Cardiac fibroblast (primary cell): ENCODE measurements at regions not wholly inside any gene's neighbourhood (a gene's known extent, or its start where the extent isn't known, plus 50 kb on each side); places are given as distances from the start of the nearest gene placed in this dataset.

Experiments
- DNase-seq, 2 donors: peaks; one replicate each; pipeline versions ENCODE4 v3.0.0 to v3.0.0-alpha.2; 2010; ENCODE audit warnings: low read depth in 2 of 2
- H3K4me3 ChIP-seq, 2 donors: replicated peaks in 1 of 2; 1 replicate in 1 of 2; 2 replicates in 1 of 2; pipeline ENCODE4 v1.5.1; 2011; ENCODE audit warnings: low read depth in 2 of 2, low read length in 2 of 2, mild to moderate bottlenecking in 2 of 2, moderate library complexity in 1 of 2
- TF ChIP-seq, protein P1 (sequence below): IDR thresholded peaks from one replicate; pipeline ENCODE4 v1.5.1; 2011; ENCODE audit warnings: low read depth, mild to moderate bottlenecking, low read length, inconsistent platforms

DNA sequence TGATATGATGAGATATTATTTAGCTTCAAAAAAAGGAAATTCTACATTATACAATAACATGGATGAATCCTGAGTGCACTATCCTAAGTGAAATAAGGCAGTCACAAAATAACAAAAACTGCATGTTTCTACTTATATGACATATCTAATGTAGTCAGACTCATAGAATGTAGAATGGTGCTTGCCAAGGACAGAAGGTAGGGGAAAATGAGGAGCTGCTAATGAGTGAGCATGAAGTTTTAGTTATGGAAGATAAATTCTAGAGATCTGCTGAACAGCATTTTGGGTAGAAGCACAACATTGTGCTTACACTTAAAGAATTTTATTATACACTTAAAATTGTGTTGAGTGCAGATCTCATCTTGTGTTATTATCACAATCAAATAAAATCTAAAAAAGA lies 812.4 kb downstream of the KCTD16 start:
- no peak overlapping the region for H3K4me3 ChIP-seq
- DNase-seq, result no peak
- TF ChIP-seq, protein P1, sequence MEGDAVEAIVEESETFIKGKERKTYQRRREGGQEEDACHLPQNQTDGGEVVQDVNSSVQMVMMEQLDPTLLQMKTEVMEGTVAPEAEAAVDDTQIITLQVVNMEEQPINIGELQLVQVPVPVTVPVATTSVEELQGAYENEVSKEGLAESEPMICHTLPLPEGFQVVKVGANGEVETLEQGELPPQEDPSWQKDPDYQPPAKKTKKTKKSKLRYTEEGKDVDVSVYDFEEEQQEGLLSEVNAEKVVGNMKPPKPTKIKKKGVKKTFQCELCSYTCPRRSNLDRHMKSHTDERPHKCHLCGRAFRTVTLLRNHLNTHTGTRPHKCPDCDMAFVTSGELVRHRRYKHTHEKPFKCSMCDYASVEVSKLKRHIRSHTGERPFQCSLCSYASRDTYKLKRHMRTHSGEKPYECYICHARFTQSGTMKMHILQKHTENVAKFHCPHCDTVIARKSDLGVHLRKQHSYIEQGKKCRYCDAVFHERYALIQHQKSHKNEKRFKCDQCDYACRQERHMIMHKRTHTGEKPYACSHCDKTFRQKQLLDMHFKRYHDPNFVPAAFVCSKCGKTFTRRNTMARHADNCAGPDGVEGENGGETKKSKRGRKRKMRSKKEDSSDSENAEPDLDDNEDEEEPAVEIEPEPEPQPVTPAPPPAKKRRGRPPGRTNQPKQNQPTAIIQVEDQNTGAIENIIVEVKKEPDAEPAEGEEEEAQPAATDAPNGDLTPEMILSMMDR, result no peak

GRCh38 chr5:144979516-144980264 lies 809.0 kb downstream of the KCTD16 start:
- TF ChIP-seq, protein P1, result no peak
- no peak overlapping the region for H3K4me3 ChIP-seq
- DNase-seq, result no peak

DNA sequence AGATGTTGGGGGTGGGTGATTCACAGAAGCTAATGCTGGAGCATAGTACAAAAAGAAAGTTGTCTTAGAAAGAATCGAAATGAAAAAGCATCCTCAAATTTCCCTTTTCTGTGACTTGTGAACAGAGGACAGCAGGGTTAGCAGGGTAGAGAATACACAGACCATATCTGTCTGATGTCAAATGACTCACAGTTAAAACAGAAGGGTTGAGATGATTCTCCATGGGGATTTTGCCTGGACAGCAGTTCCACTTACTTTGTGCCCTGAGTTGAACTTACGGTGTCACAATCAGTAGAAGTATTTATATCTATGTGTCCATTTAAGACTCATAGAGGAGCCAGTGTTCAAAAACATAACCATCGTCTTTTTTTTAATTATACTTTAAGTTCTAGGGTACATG lies 801.6 kb downstream of the KCTD16 start:
- TF ChIP-seq, protein P1, result no peak
- H3K4me3 ChIP-seq, result no peak overlapping the region
- peak in 1 of 2 donors; percentile 38 for DNase-seq

GRCh38 chr5:144971108-144971850 lies 800.6 kb downstream of the KCTD16 start:
- TF ChIP-seq, protein P1, result no peak
- no peak overlapping the region for H3K4me3 ChIP-seq
- peak in 1 of 2 donors; percentile 5 for DNase-seq

DNA sequence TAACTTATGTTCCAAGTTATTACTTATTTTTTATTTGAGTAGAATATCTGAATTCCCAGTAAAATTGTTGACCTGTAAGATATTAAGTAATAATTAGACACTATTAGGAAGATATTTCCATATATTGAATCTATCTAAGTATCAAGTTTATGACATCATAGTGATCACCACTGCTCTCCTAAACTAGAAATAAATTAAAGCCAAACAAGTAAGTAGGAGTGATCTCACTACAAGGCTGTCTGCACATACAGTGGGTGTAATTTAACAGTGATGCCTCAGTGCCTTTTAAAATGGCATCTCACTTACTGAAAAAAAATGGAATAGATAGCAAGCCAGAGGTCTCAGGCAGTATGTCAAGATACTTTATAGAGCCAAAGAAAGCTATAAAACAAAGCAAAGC lies 789.6 kb downstream of the KCTD16 start:
- TF ChIP-seq, protein P1, result no peak
- DNase-seq, result no peak
- H3K4me3 ChIP-seq, result no peak overlapping the region

DNA sequence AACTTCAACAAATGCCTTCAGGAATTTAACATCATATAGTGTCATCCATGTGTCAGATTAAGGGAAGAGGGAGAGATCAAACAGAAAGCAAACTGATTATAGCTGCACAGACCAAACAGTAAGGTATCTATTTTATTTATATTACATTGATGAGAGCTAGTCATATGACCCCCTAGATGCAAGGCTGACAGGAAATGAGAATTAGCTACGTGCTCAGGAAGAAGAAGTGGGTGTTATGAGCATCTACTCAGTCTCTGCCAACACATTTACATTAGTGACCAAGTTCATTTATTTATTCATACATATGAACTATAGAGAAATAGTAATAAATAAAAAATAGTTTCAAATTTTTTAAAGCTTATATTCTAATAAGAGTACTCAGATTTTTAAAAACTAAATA lies 787.3 kb downstream of the KCTD16 start:
- TF ChIP-seq, protein P1, result no peak
- H3K4me3 ChIP-seq, result no peak overlapping the region
- no peak for DNase-seq
